Esophagus squamous epithelium (tissue), 5 donors: ENCODE measurements at regions not wholly inside any gene's neighbourhood (a gene's known extent, or its start where the extent isn't known, plus 50 kb on each side); places are given as distances from the start of the nearest gene placed in this dataset.

ENCODE experiments used
- DNase-seq: peaks from one replicate; lab custom pipeline; 2025; lab: John Stamatoyannopoulos, UW
- H3K27ac ChIP-seq, 4 donors: fragments of 200-600 bp; sonication (generic); one replicate each; pipeline ENCODE4 v1.5.1; 2016 to 2019; ENCODE audit warnings: mild to moderate bottlenecking in 1 of 4
- H3K27me3 ChIP-seq, 4 donors: fragments of 200-600 bp; sonication (generic); 1 replicate in 3 of 4; 2 replicates in 1 of 4; pipeline versions ENCODE4 v1.5.1 to v1.6.0; 2017 to 2021; ENCODE audit warnings: antibody characterized with exemption in 1 of 4
- H3K36me3 ChIP-seq, 3 donors: fragments of 200-600 bp; sonication (generic); one replicate each; pipeline ENCODE4 v1.5.1; 2016 to 2019
- H3K4me1 ChIP-seq, 3 donors: fragments of 200-600 bp; sonication (generic); one replicate each; pipeline ENCODE4 v1.5.1; 2017 to 2019
- H3K4me3 ChIP-seq, 4 donors: fragments of 200-600 bp; sonication (generic); 1 replicate in 3 of 4; 2 replicates in 1 of 4; pipeline ENCODE4 v1.5.1; 2016 to 2019; ENCODE audit warnings: mild to moderate bottlenecking in 2 of 4, moderate library complexity in 1 of 4
- H3K9me3 ChIP-seq, 3 donors: fragments of 200-600 bp; sonication (generic); one replicate each; pipeline ENCODE4 v1.5.1; 2016 to 2019
- POLR2A ChIP-seq, 4 donors: fragments of 450-650 bp; IDR thresholded peaks; one replicate each; pipeline ENCODE4 v1.6.1; 2017; ENCODE audit warnings: antibody characterized with exemption in 4 of 4, mild to moderate bottlenecking in 4 of 4, moderate library complexity in 3 of 4
- WGBS, 2 donors: methylation state at CpG; one replicate each; pipeline ENCODE4 v1.1.5; 2018; 5-methylcytosine and 5-hydroxymethylcytosine counted together
- intact Hi-C: fragments of 100-400 bp; cut with DNase I; formaldehyde crosslinking; loops from one replicate; pipeline ENCODE4 v1.15.0; 2022
- TF ChIP-seq, protein P1 (sequence below), 6 experiments: fragments of 450-650 bp in 4 of 6; fragments of 200-600 bp in 2 of 6; sonication (generic) in 2 of 6; IDR thresholded peaks; one replicate each; pipeline ENCODE4 v1.5.1; 2016 to 2019; ENCODE audit warnings: antibody characterized with exemption in 6 of 6, mild to moderate bottlenecking in 4 of 6, moderate library complexity in 4 of 6
- donor health status: DM: yes; HTN: yes; CAD: no.

GRCh38 chr1:29504709-29505410 is 268.5 kb downstream of the PTPRU start:
- Histone ChIP-seq H3K4me1 (peaks cover 0 to 15% (median 0%) of the 10 kb centered on the region in 3 donors), H3K4me3 (no peak overlapping the region), H3K9me3 (no peaks in the 10 kb centered on the region), H3K27me3 (peaks cover 0 to 46% (median 0%) of the 10 kb centered on the region in 4 donors), H3K36me3 (no peaks in the 10 kb centered on the region), H3K27ac (no peak overlapping the region)
- no peak for DNase-seq
- intact Hi-C loops, result no loop called here
- TF ChIP-seq, protein P1, sequence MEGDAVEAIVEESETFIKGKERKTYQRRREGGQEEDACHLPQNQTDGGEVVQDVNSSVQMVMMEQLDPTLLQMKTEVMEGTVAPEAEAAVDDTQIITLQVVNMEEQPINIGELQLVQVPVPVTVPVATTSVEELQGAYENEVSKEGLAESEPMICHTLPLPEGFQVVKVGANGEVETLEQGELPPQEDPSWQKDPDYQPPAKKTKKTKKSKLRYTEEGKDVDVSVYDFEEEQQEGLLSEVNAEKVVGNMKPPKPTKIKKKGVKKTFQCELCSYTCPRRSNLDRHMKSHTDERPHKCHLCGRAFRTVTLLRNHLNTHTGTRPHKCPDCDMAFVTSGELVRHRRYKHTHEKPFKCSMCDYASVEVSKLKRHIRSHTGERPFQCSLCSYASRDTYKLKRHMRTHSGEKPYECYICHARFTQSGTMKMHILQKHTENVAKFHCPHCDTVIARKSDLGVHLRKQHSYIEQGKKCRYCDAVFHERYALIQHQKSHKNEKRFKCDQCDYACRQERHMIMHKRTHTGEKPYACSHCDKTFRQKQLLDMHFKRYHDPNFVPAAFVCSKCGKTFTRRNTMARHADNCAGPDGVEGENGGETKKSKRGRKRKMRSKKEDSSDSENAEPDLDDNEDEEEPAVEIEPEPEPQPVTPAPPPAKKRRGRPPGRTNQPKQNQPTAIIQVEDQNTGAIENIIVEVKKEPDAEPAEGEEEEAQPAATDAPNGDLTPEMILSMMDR (IDR thresholded peaks at IDR 0.05), result no peak
- no peak for TF ChIP-seq POLR2A (IDR thresholded peaks at IDR 0.05)
- 77 to 78% methylated on average over 6 to 7 of the region's 8 CpGs for WGBS, 2 donors

DNA sequence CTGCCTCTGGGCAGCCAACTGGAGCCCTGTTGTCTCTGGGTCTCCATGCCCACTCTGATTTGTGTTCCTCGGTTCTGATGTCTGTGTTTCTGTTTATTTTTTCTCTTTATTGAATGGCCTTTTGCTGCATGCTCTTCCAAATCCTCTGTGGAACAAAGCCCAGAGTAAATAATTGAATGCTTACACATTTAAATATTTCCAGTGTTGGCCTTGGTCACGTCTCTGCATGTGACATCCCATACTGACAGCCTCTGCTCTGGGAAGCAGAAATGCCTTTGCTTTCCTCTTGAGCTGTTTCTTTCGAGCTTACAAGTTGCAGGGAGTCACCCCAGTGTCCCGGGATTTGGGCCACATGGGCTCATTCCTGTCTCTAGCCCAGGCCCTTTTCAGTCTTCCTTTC is 267.9 kb downstream of the PTPRU start:
- Histone ChIP-seq H3K27me3 (peaks cover 0 to 46% (median 0%) of the 10 kb centered on the region in 4 donors), H3K4me1 (peaks cover 0 to 15% (median 0%) of the 10 kb centered on the region in 3 donors), H3K4me3 (no peak overlapping the region), H3K36me3 (no peaks in the 10 kb centered on the region), H3K9me3 (no peaks in the 10 kb centered on the region), H3K27ac (no peak overlapping the region)
- no peak for DNase-seq
- intact Hi-C loops, result no loop called here
- no peak for TF ChIP-seq POLR2A (IDR thresholded peaks at IDR 0.05)
- TF ChIP-seq, protein P1 (IDR thresholded peaks at IDR 0.05), result no peak
- WGBS, 2 donors, result 10 to 18% methylated on average over 4 of the region's 4 CpGs

- H3K4me3 ChIP-seq, result no peak overlapping the region
- no peak overlapping the region for H3K27ac ChIP-seq
- intact Hi-C loops, result no loop called here
- WGBS, 2 donors, result 65 to 67% methylated on average over 11 to 12 of the region's 12 CpGs
- peaks cover 0 to 50% (median 0%) of the 10 kb centered on the region in 4 donors for H3K27me3 ChIP-seq
- TF ChIP-seq POLR2A (IDR thresholded peaks at IDR 0.05), result no peak
- TF ChIP-seq, protein P1 (IDR thresholded peaks at IDR 0.05), result no peak
- no peak for DNase-seq
- H3K4me1 ChIP-seq, result peaks cover 0 to 15% (median 0%) of the 10 kb centered on the region in 3 donors
- H3K36me3 ChIP-seq, result no peaks in the 10 kb centered on the region
- H3K9me3 ChIP-seq, result no peaks in the 10 kb centered on the region
Observed at GRCh38 chr1:29502911-29503840, 266.9 kb downstream of the PTPRU start.

DNA sequence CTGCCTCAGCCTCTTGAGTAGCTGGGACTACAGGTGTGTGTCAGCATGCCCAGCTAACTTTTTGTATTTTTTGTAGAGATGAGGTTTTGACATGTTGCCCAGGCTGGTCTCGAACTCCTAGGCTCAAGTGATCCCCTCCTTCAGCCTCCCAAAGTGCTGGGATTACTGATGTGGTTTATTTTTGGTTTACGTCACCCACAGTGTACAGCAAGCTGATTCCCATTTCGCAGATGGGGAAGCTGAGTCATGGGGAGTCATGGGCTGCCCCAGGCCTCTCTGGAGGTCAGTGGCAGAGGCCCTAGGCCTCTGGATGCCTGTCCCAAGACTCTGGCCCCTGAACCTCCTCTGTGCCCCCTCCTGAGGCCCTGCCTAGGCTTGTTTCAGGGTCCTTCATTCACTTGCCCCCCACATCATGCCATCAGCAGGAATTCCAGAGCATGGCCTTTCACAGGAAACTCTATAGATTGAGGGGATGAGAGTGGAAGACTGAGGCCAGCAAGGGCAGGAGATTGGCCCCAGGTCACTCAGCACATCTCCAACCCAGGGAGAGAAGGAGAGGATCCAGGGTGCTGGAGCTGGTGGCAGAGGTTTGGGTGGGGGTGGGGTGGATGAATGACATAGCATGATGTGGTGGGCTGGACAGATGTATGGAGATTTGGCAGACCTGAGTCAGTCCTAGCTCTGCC is 266.0 kb downstream of the PTPRU start:
- Histone ChIP-seq H3K27ac (no peak overlapping the region), H3K4me1 (peaks cover 0 to 15% (median 0%) of the 10 kb centered on the region in 3 donors), H3K36me3 (no peaks in the 10 kb centered on the region), H3K9me3 (no peaks in the 10 kb centered on the region), H3K27me3 (peaks cover 0 to 56% (median 0%) of the 10 kb centered on the region in 4 donors), H3K4me3 (no peak overlapping the region)
- TF ChIP-seq POLR2A (IDR thresholded peaks at IDR 0.05), result no peak
- DNase-seq, result no peak
- 82% methylated on average over 2 of the region's 3 CpGs; no CpG with 5 or more reads in 1 of the 2 donors for WGBS, 2 donors
- intact Hi-C loops, result no loop called here

GRCh38 chr1:29501227-29501976 is 265.1 kb downstream of the PTPRU start:
- intact Hi-C loops, result no loop called here
- Histone ChIP-seq H3K36me3 (no peaks in the 10 kb centered on the region), H3K4me1 (peaks cover 0 to 15% (median 0%) of the 10 kb centered on the region in 3 donors), H3K27me3 (peaks cover 0 to 55% (median 0%) of the 10 kb centered on the region in 4 donors), H3K9me3 (peaks cover 0 to 10% (median 0%) of the 10 kb centered on the region in 3 donors), H3K4me3 (no peak overlapping the region), H3K27ac (no peak overlapping the region)
- WGBS, 2 donors, result 27 to 33% methylated on average over 8 of the region's 8 CpGs
- no peak for TF ChIP-seq POLR2A (IDR thresholded peaks at IDR 0.05)
- TF ChIP-seq, protein P1 (IDR thresholded peaks at IDR 0.05), result no peak
- DNase-seq, result no peak
